HEK293 (cell line): ENCODE measurements at regions not wholly inside any gene's neighbourhood (a gene's known extent, or its start where the extent isn't known, plus 50 kb on each side); places are given as distances from the start of the nearest gene placed in this dataset.

Source experiments
- GFI1B ChIP-seq: fragments of 450-650 bp; formaldehyde crosslinking; IDR thresholded peaks from 2 replicates; pipeline ENCODE4 v1.5.1; 2016; ENCODE audit warnings: missing biosample characterization, missing genetic modification characterization
- HOXA7 ChIP-seq: sonication (generic); formaldehyde crosslinking; IDR thresholded peaks from 2 replicates; pipeline ENCODE4 v1.8.1; 2022; ENCODE audit warnings: missing genetic modification reagents, borderline replicate concordance
- HOXC10 ChIP-seq: sonication (generic); formaldehyde crosslinking; IDR thresholded peaks from 2 replicates; pipeline ENCODE4 v1.8.1; 2023; ENCODE audit warnings: mild to moderate bottlenecking, missing genetic modification reagents
- PRDM10 ChIP-seq: fragments of 450-650 bp; formaldehyde crosslinking; IDR thresholded peaks from 2 replicates; pipeline ENCODE4 v1.5.1; 2016; ENCODE audit warnings: missing biosample characterization, missing genetic modification characterization
- PRDM4 ChIP-seq: fragments of 450-650 bp; formaldehyde crosslinking; IDR thresholded peaks from 2 replicates; pipeline ENCODE4 v1.5.1; 2017; ENCODE audit warnings: missing biosample characterization, missing genetic modification characterization
- SP2 ChIP-seq: fragments of 450-650 bp; formaldehyde crosslinking; IDR thresholded peaks from 2 replicates; pipeline ENCODE4 v1.5.1; 2016; ENCODE audit warnings: missing biosample characterization, missing genetic modification characterization
- ZBTB1 ChIP-seq: fragments of 450-650 bp; formaldehyde crosslinking; IDR thresholded peaks from 2 replicates; pipeline ENCODE4 v1.5.1; 2016; ENCODE audit warnings: missing biosample characterization, missing genetic modification characterization
- ZBTB17 ChIP-seq: fragments of 450-650 bp; formaldehyde crosslinking; IDR thresholded peaks from 2 replicates; pipeline ENCODE4 v1.5.1; 2016; ENCODE audit warnings: missing biosample characterization, missing genetic modification characterization
- ZBTB20 ChIP-seq: fragments of 450-650 bp; formaldehyde crosslinking; IDR thresholded peaks from 2 replicates; pipeline ENCODE4 v1.5.1; 2016; ENCODE audit warnings: missing biosample characterization, missing genetic modification characterization
- ZFHX2 ChIP-seq: fragments of 450-650 bp; formaldehyde crosslinking; conservative IDR thresholded peaks from 2 replicates; pipeline ENCODE4 v1.5.1; 2016; ENCODE audit warnings: missing biosample characterization, missing genetic modification characterization
- ZFP37 ChIP-seq: fragments of 450-650 bp; formaldehyde crosslinking; IDR thresholded peaks from 2 replicates; pipeline ENCODE4 v1.5.1; 2016; ENCODE audit warnings: missing biosample characterization, missing genetic modification characterization
- ZNF184 ChIP-seq: fragments of 450-650 bp; IDR thresholded peaks from 2 replicates; pipeline ENCODE4 v1.5.1; 2018; ENCODE audit warnings: missing biosample characterization, mild to moderate bottlenecking, missing genetic modification characterization
- ZNF221 ChIP-seq: fragments of 450-650 bp; formaldehyde crosslinking; IDR thresholded peaks from 2 replicates; pipeline ENCODE4 v1.5.1; 2017; ENCODE audit warnings: missing biosample characterization, missing genetic modification characterization, borderline replicate concordance
- ZNF24 ChIP-seq: fragments of 450-650 bp; formaldehyde crosslinking; IDR thresholded peaks from 2 replicates; pipeline ENCODE4 v1.5.1; 2016; ENCODE audit warnings: missing biosample characterization, missing genetic modification characterization
- ZNF354C ChIP-seq: fragments of 450-650 bp; formaldehyde crosslinking; IDR thresholded peaks from 2 replicates; pipeline ENCODE4 v1.5.1; 2016; ENCODE audit warnings: missing biosample characterization, missing genetic modification characterization, low read depth, borderline replicate concordance
- ZNF394 ChIP-seq: fragments of 450-650 bp; formaldehyde crosslinking; IDR thresholded peaks from 2 replicates; pipeline ENCODE4 v1.5.1; 2016; ENCODE audit warnings: missing biosample characterization, missing genetic modification characterization, mild to moderate bottlenecking, moderate library complexity, borderline replicate concordance
- ZNF544 ChIP-seq: fragments of 450-650 bp; formaldehyde crosslinking; IDR thresholded peaks from 2 replicates; pipeline ENCODE4 v1.5.0; 2017; ENCODE audit warnings: missing biosample characterization, missing genetic modification characterization
- ZNF658 ChIP-seq: fragments of 450-650 bp; formaldehyde crosslinking; IDR thresholded peaks from 2 replicates; pipeline ENCODE4; 2016; ENCODE audit warnings: missing biosample characterization, missing genetic modification characterization
- ZNF707 ChIP-seq: fragments of 450-650 bp; formaldehyde crosslinking; IDR thresholded peaks from 2 replicates; pipeline ENCODE4 v1.5.1; 2016; ENCODE audit warnings: missing biosample characterization, missing genetic modification characterization
- ZNF777 ChIP-seq: fragments of 450-650 bp; formaldehyde crosslinking; IDR thresholded peaks from 2 replicates; pipeline ENCODE4 v1.5.1; 2017; ENCODE audit warnings: missing biosample characterization, missing genetic modification characterization, borderline replicate concordance
- ZNF792 ChIP-seq: fragments of 450-650 bp; formaldehyde crosslinking; IDR thresholded peaks from 2 replicates; pipeline ENCODE4 v1.5.1; 2016; ENCODE audit warnings: missing biosample characterization, missing genetic modification characterization
- TF ChIP-seq, protein P1 (sequence below): fragments of 450-650 bp; formaldehyde crosslinking; IDR thresholded peaks from 2 replicates; pipeline ENCODE4 v1.5.1; 2016; ENCODE audit warnings: missing biosample characterization, missing genetic modification characterization
- TF ChIP-seq, protein P2 (sequence below): fragments of 450-650 bp; formaldehyde crosslinking; IDR thresholded peaks from 2 replicates; pipeline ENCODE4; 2016; ENCODE audit warnings: missing biosample characterization, missing genetic modification characterization
- TF ChIP-seq, protein P3 (sequence below): fragments of 450-650 bp; formaldehyde crosslinking; IDR thresholded peaks from 2 replicates; pipeline ENCODE4 v1.5.0; 2017; ENCODE audit warnings: missing biosample characterization, missing genetic modification characterization, borderline replicate concordance
- TF ChIP-seq, protein P4 (sequence below): fragments of 450-650 bp; formaldehyde crosslinking; IDR thresholded peaks from 2 replicates; pipeline ENCODE4 v1.5.1; 2016; ENCODE audit warnings: missing biosample characterization, missing genetic modification characterization
- TF ChIP-seq, protein P5 (sequence below): fragments of 450-650 bp; formaldehyde crosslinking; IDR thresholded peaks from 2 replicates; pipeline ENCODE4 v1.5.1; 2016; ENCODE audit warnings: missing biosample characterization, missing genetic modification characterization

DNA sequence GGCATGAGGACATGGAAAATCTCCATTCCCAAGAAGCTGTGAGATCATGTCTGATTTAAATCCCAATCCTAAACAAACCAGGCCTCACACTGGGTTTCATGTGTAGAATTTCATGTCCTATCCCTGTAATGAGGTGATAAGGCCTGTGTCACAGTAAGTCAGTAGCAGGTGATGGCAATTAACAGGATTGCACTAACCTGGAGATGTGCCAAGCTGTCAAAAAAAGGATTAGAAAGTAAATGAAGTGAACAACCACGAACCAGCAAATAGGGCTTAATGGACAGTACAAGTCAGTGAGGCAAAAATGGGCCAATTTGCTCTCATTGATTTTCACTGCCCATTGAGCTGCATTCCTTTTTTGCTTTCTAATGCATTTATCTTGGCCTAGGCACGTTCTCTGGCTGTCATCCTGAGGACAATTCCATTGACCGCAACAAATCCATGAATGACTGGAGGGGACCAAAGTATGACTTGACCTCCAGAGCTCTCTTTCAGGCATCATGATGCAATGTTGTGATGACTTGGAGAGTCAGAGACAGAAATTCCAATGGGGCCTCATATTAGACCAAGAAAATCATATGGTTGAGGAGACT, 673.6 kb upstream of the ADGRL2 start (continued):
- no peak for TF ChIP-seq ZNF658 (tag by site-specific recombination)
- TF ChIP-seq ZNF24 (tag by site-specific recombination): peak; percentile 99
- TF ChIP-seq, protein P1, sequence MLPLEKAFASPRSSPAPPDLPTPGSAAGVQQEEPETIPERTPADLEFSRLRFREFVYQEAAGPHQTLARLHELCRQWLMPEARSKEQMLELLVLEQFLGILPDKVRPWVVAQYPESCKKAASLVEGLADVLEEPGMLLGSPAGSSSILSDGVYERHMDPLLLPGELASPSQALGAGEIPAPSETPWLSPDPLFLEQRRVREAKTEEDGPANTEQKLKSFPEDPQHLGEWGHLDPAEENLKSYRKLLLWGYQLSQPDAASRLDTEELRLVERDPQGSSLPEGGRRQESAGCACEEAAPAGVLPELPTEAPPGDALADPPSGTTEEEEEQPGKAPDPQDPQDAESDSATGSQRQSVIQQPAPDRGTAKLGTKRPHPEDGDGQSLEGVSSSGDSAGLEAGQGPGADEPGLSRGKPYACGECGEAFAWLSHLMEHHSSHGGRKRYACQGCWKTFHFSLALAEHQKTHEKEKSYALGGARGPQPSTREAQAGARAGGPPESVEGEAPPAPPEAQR (tag by site-specific recombination): peak; percentile 85; the same call in 1 of the 2 replicates
- TF ChIP-seq, protein P2, sequence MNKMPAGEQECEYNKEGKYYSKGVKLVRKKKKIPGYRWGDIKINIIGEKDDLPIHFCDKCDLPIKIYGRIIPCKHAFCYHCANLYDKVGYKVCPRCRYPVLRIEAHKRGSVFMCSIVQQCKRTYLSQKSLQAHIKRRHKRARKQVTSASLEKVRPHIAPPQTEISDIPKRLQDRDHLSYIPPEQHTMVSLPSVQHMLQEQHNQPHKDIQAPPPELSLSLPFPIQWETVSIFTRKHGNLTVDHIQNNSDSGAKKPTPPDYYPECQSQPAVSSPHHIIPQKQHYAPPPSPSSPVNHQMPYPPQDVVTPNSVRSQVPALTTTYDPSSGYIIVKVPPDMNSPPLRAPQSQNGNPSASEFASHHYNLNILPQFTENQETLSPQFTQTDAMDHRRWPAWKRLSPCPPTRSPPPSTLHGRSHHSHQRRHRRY (tag by site-specific recombination): peak; percentile 98
- TF ChIP-seq ZNF777 (tag by site-specific recombination): no peak
- TF ChIP-seq ZNF184: peak; percentile 89; the same call in 1 of the 2 replicates
- TF ChIP-seq ZBTB17 (tag by site-specific recombination): peak; percentile 93
- peak; percentile 92 for TF ChIP-seq ZNF394 (tag by site-specific recombination)
- TF ChIP-seq PRDM4 (tag by site-specific recombination): peak; percentile 98
- no peak for TF ChIP-seq ZNF221 (tag by site-specific recombination)
- TF ChIP-seq, protein P3, sequence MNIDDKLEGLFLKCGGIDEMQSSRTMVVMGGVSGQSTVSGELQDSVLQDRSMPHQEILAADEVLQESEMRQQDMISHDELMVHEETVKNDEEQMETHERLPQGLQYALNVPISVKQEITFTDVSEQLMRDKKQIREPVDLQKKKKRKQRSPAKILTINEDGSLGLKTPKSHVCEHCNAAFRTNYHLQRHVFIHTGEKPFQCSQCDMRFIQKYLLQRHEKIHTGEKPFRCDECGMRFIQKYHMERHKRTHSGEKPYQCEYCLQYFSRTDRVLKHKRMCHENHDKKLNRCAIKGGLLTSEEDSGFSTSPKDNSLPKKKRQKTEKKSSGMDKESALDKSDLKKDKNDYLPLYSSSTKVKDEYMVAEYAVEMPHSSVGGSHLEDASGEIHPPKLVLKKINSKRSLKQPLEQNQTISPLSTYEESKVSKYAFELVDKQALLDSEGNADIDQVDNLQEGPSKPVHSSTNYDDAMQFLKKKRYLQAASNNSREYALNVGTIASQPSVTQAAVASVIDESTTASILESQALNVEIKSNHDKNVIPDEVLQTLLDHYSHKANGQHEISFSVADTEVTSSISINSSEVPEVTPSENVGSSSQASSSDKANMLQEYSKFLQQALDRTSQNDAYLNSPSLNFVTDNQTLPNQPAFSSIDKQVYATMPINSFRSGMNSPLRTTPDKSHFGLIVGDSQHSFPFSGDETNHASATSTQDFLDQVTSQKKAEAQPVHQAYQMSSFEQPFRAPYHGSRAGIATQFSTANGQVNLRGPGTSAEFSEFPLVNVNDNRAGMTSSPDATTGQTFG (tag by site-specific recombination): 0 out of 2 replicates have a peak, but pooled peaks have one; percentile 36
- TF ChIP-seq ZFHX2 (tag by site-specific recombination): no peak
- no peak for TF ChIP-seq HOXA7
- TF ChIP-seq, protein P4, sequence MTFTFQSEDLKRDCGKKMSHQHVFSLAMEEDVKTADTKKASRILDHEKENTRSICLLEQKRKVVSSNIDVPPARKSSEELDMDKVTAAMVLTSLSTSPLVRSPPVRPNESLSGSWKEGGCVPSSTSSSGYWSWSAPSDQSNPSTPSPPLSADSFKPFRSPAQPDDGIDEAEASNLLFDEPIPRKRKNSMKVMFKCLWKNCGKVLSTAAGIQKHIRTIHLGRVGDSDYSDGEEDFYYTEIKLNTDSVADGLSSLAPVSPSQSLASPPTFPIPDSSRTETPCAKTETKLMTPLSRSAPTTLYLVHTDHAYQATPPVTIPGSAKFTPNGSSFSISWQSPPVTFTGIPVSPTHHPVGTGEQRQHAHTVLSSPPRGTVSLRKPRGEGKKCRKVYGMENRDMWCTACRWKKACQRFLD (tag by site-specific recombination): no peak
- TF ChIP-seq PRDM10: peak; percentile 87
- no peak for TF ChIP-seq HOXC10
- TF ChIP-seq ZBTB20 (tag by site-specific recombination): no peak
- TF ChIP-seq ZBTB1 (tag by site-specific recombination): peak; percentile 86
- TF ChIP-seq ZNF792 (tag by site-specific recombination): no peak
- TF ChIP-seq GFI1B (tag by site-specific recombination): peak; percentile 100
- no peak for TF ChIP-seq ZNF707 (tag by site-specific recombination)
- TF ChIP-seq ZNF354C: 0 out of 2 replicates have a peak, but pooled peaks have one; percentile 64
- peak; percentile 39 for TF ChIP-seq SP2
- TF ChIP-seq, protein P5, sequence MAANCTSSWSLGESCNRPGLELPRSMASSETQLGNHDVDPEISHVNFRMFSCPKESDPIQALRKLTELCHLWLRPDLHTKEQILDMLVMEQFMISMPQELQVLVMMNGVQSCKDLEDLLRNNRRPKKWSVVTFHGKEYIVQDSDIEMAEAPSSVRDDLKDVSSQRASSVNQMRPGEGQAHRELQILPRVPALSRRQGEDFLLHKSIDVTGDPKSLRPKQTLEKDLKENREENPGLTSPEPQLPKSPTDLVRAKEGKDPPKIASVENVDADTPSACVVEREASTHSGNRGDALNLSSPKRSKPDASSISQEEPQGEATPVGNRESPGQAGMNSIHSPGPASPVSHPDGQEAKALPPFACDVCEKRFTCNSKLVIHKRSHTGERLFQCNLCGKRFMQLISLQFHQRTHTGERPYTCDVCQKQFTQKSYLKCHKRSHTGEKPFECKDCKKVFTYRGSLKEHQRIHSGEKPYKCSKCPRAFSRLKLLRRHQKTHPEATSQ (tag by site-specific recombination): peak; percentile 81; the same call in 1 of the 2 replicates
- TF ChIP-seq ZNF544: no peak
- TF ChIP-seq ZFP37 (tag by site-specific recombination): peak; percentile 98
